SK-N-SH (cell line): ENCODE measurements at regions not wholly inside any gene's neighbourhood (a gene's known extent, or its start where the extent isn't known, plus 50 kb on each side); places are given as distances from the start of the nearest gene placed in this dataset.
"Not testable (repeated sequence)": the region's sequence is repeated elsewhere in the genome, so short reads cannot be mapped to it uniquely, and the experiment has no call there.

Experiments used
- CTCF ChIA-PET: fragments of 300-600, 350-600 bp; formaldehyde crosslinking; extraction: SDS; loops from one replicate; lab custom pipeline; 2021; lab: Yijun Ruan, JAX
- POLR2A ChIA-PET: fragments of 350-600 bp; sonication (Branson Sonifier 250); formaldehyde crosslinking; extraction: SDS; loops from one replicate; lab custom pipeline; 2020; ENCODE audit warnings: antibody characterized with exemption, inconsistent platforms; lab: Yijun Ruan, JAX
- DNase-seq: peaks from one replicate; pipeline ENCODE4 v3.0.0; 2012
- H2AFZ ChIP-seq: fragments of 200-600 bp; sonication (generic); 2 replicates; pipeline ENCODE4 v1.8.1; 2016; ENCODE audit warnings: antibody characterized with exemption, mild to moderate bottlenecking, low read depth
- H3F3A ChIP-seq: fragments of 200-600 bp; sonication (generic); replicated peaks from 2 replicates; pipeline ENCODE3; 2016; ENCODE audit warnings: antibody characterized with exemption, mild to moderate bottlenecking; ENCODE audit not compliant: insufficient read depth
- H3K27ac ChIP-seq, 2 experiments: fragments of 200-500 bp in 1 of 2; fragments of 200-600 bp in 1 of 2; sonication (Bioruptor generic) in 1 of 2; sonication (generic), shearing (Covaris generic) in 1 of 2; 2 replicates each; pipeline versions ENCODE4 v1.5.1 to v1.6.1; 2014 to 2016; ENCODE audit warnings: low read depth in 2 of 2, inconsistent platforms in 1 of 2, low read length in 1 of 2, mild to moderate bottlenecking in 1 of 2, mixed read lengths in 1 of 2
- H3K27me3 ChIP-seq: fragments of 200-600 bp; sonication (generic), shearing (Covaris generic); 2 replicates; pipeline ENCODE4 v1.6.1; 2016; ENCODE audit warnings: mixed run types; ENCODE audit not compliant: insufficient read depth
- H3K36me3 ChIP-seq, 2 experiments: fragments of 200-500 bp in 1 of 2; fragments of 200-600 bp in 1 of 2; sonication (Bioruptor generic) in 1 of 2; sonication (generic) in 1 of 2; replicated peaks in 1 of 2; 2 replicates each; pipeline versions ENCODE3 to v1.5.1; 2014 to 2016; ENCODE audit warnings: low read length in 1 of 2, mild to moderate bottlenecking in 1 of 2; ENCODE audit not compliant: insufficient read depth in 2 of 2, control insufficient read depth in 1 of 2
- H3K4me1 ChIP-seq, 2 experiments: fragments of 200-500 bp in 1 of 2; fragments of 200-600 bp in 1 of 2; sonication (Bioruptor generic) in 1 of 2; sonication (generic), shearing (Covaris generic) in 1 of 2; 2 replicates each; pipeline versions ENCODE4 v1.5.1 to v1.6.1; 2014 to 2016; ENCODE audit warnings: low read depth in 1 of 2, low read length in 1 of 2, mixed run types in 1 of 2; ENCODE audit not compliant: insufficient read depth in 2 of 2, control insufficient read depth in 1 of 2
- H3K4me2 ChIP-seq: fragments of 200-600 bp; sonication (generic), shearing (Covaris generic); 2 replicates; pipeline ENCODE4 v1.6.1; 2017; ENCODE audit warnings: mixed run types
- H3K4me3 ChIP-seq, 2 experiments: fragments of 200-500 bp in 1 of 2; fragments of 200-600 bp in 1 of 2; sonication (Bioruptor generic) in 1 of 2; sonication (generic), shearing (Covaris generic) in 1 of 2; 2 replicates each; pipeline versions ENCODE4 v1.5.1 to v1.8.1; 2014 to 2016; ENCODE audit warnings: low read depth in 2 of 2, inconsistent platforms in 1 of 2, low read length in 1 of 2, mild to moderate bottlenecking in 1 of 2, mixed read lengths in 1 of 2, moderate library complexity in 1 of 2
- H3K79me2 ChIP-seq: fragments of 200-600 bp; sonication (generic); 2 replicates; pipeline ENCODE4 v1.8.1; 2017; ENCODE audit warnings: mild to moderate bottlenecking; ENCODE audit not compliant: insufficient read depth
- H3K9ac ChIP-seq: fragments of 200-600 bp; sonication (generic); 2 replicates; pipeline ENCODE4 v1.6.1; 2017; ENCODE audit warnings: mixed run types
- H3K9me2 ChIP-seq: fragments of 200-600 bp; sonication (generic); 2 replicates; pipeline ENCODE4 v1.6.1; 2017; ENCODE audit warnings: mixed run types
- H3K9me3 ChIP-seq: fragments of 200-600 bp; sonication (generic); 2 replicates; pipeline ENCODE4 v1.6.1; 2017; ENCODE audit warnings: mixed run types, mild to moderate bottlenecking, moderate library complexity
- H4K20me1 ChIP-seq: fragments of 200-600 bp; sonication (generic); 2 replicates; pipeline ENCODE4 v1.6.1; 2017; ENCODE audit warnings: mild to moderate bottlenecking, mixed run types; ENCODE audit not compliant: insufficient read depth
- CHD2 ChIP-seq: fragments of 150-350 bp; IDR thresholded peaks from 2 replicates; pipeline ENCODE4 v1.6.1; 2018; ENCODE audit warnings: low read length; ENCODE audit not compliant: partially characterized antibody
- ELF1 ChIP-seq: IDR thresholded peaks from 2 replicates; pipeline ENCODE4 v1.4.0; 2012
- GATA2 ChIP-seq: sonication (generic); formaldehyde crosslinking; IDR thresholded peaks from 2 replicates; pipeline ENCODE4 v1.5.0; 2020; ENCODE audit warnings: mild to moderate bottlenecking, missing genetic modification reagents
- MEF2A ChIP-seq: IDR thresholded peaks from 2 replicates; pipeline ENCODE4 v1.4.0; 2012; ENCODE audit warnings: low read depth, borderline replicate concordance
- MXI1 ChIP-seq: IDR thresholded peaks from 2 replicates; pipeline ENCODE4 v1.6.1; 2012; ENCODE audit warnings: mild to moderate bottlenecking, low read depth, low read length, improper control_type of control experiment
- NRF1 ChIP-seq: IDR thresholded peaks from 2 replicates; pipeline ENCODE4 v1.6.1; 2012; ENCODE audit warnings: low read depth, mild to moderate bottlenecking, low read length
- PBX3 ChIP-seq: IDR thresholded peaks from 2 replicates; pipeline ENCODE4; 2012
- POLR2AphosphoS5 ChIP-seq: IDR thresholded peaks from 2 replicates; pipeline ENCODE4 v1.6.1; 2012; ENCODE audit warnings: low read depth, low read length
- RCOR1 ChIP-seq: fragments of 150-350 bp; IDR thresholded peaks from 2 replicates; pipeline ENCODE4 v1.6.1; 2017; ENCODE audit warnings: antibody characterized with exemption, low read length
- RFX5 ChIP-seq: IDR thresholded peaks from 2 replicates; pipeline ENCODE4 v1.6.1; 2012; ENCODE audit warnings: mild to moderate bottlenecking, improper control_type of control experiment, low read length
- SIN3A ChIP-seq: IDR thresholded peaks from 2 replicates; pipeline ENCODE4 v1.6.1; 2012; ENCODE audit warnings: low read depth, mild to moderate bottlenecking, low read length, moderate library complexity, borderline replicate concordance
- TCF12 ChIP-seq: IDR thresholded peaks from 2 replicates; pipeline ENCODE4 v1.4.0; 2012
- TEAD4 ChIP-seq: IDR thresholded peaks from 2 replicates; pipeline ENCODE4 v1.4.0; 2012; ENCODE audit warnings: mild to moderate bottlenecking, borderline replicate concordance; ENCODE audit not compliant: insufficient read depth
- USF2 ChIP-seq: fragments of 150-350 bp; IDR thresholded peaks from 2 replicates; pipeline ENCODE4 v1.6.1; 2017; ENCODE audit warnings: antibody characterized with exemption, low read length, low read depth, borderline replicate concordance
- YY1 ChIP-seq: IDR thresholded peaks from 2 replicates; pipeline ENCODE4 v1.4.0; 2012; ENCODE audit warnings: low read depth, mild to moderate bottlenecking
- WGBS: methylation state at CpG from one replicate; pipeline ENCODE4 v1.1.6; 2017; ENCODE audit warnings: low lambda C conversion rate; 5-methylcytosine and 5-hydroxymethylcytosine counted together
- TF ChIP-seq, protein P1 (sequence below): fragments of 150-350 bp; IDR thresholded peaks from 2 replicates; pipeline ENCODE4 v1.6.1; 2016; ENCODE audit warnings: mild to moderate bottlenecking, low read depth, low read length

DNA sequence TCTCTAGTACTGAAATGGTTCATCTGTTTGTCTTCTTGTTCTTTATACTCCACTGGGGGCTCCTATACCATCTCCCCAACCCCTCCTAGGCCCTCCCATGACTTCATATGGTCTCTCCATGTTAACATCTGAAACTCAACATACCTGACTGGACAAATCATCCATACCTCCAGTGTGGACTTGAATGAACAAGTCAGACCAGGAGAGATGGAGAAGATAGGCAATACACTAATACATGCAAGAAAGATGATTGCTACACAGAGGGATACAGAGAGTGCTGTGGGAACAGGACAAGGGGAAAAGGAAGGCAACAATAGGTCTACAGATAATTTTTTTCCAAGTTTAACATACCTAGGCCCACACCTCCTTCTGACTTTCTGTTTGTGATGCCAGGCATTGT lies 175.1 kb downstream of the FHIP1A start (continued):
- TF ChIP-seq YY1: no peak

DNA sequence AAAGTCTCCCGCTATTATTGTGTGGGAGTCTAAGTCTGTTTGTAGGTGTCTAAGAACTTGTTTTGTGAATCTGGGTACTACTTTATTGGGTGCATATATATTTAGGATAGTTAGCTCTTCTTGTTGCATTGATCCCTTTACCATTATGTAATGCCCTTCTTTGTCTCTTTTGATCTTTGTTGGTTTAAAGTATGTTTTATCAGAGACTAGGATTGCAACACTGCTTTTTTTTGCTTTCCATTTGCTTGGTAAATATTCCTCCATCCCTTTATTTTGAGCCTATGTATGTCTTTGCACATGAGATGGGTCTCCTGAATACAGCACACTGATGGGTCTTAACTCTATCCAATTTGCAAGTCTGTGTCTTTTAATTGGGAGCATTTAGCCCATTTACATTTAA lies 165.2 kb downstream of the GATB start:
- H3K9me3 ChIP-seq, H2AFZ ChIP-seq, H3K36me3 ChIP-seq, H3F3A ChIP-seq, H4K20me1 ChIP-seq, H3K4me2 ChIP-seq, H3K4me1 ChIP-seq, H3K27ac ChIP-seq, H3K9me2 ChIP-seq, H3K79me2 ChIP-seq, DNase-seq, POLR2A ChIA-PET, H3K27me3 ChIP-seq, H3K9ac ChIP-seq, H3K4me3 ChIP-seq: not testable (repeated sequence)
- 92% methylated on average over 1 of the region's 1 CpG for WGBS
- CTCF ChIA-PET: interaction anchor here (1.0 kb wide), 1 partner anchor 9 kb away, joined by 5 read pairs; no protein-coding TSS in a partner anchor

DNA sequence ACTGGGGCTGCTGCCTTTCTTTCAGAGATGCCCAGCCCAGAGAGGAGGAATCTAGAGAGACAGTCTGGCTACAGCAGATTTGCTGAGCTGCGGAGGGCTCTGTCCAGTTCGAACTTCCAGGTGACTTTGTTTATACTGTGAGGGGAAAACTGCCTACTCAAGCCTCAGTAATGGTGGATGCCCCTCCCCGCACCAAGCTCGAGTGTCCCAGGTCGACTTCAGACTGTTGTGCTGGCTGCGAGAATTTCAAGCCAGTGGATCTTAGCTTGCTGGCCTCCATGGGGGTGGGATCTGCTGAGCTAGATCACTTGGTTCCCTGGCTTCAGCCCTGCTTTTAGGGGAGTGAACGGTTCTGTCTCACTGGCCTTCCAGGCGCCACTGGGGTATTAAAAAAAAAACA lies 163.1 kb downstream of the GATB start:
- H3F3A ChIP-seq, CTCF ChIA-PET, H3K4me2 ChIP-seq, H3K79me2 ChIP-seq, H3K27me3 ChIP-seq, H2AFZ ChIP-seq, H3K4me3 ChIP-seq, H4K20me1 ChIP-seq, H3K36me3 ChIP-seq, H3K9me3 ChIP-seq, H3K9me2 ChIP-seq, H3K9ac ChIP-seq, H3K4me1 ChIP-seq, DNase-seq, H3K27ac ChIP-seq, POLR2A ChIA-PET: not testable (repeated sequence)
- WGBS: 87% methylated on average over 6 of the region's 8 CpGs

GRCh38 chr4:151599863-151600262 lies 160.9 kb downstream of the GATB start:
- Histone ChIP-seq H3K79me2 (no peaks in the 10 kb centered on the region), H3K27ac (peak overlapping the region in 1 of 2 experiments; percentile 37; a peak in 1 of 4 replicates), H3K9ac (no peak overlapping the region), H3K4me2 (no peak overlapping the region), H2AFZ (no peak overlapping the region), H3K4me3 (no peak overlapping the region), H3K9me3 (no peaks in the 10 kb centered on the region), H3K27me3 (no peaks in the 10 kb centered on the region), H4K20me1 (no peaks in the 10 kb centered on the region), H3F3A (no peaks in the 10 kb centered on the region), H3K36me3 (no peaks in the 10 kb centered on the region), H3K9me2 (no peaks in the 10 kb centered on the region), H3K4me1 (peaks cover 0 to 10% of the 10 kb centered on the region in 2 experiments; a peak in 1 of 4 replicates)
- WGBS: 97% methylated on average over 2 of the region's 2 CpGs
- no peak for DNase-seq
- TF ChIP-seq NRF1 (no peak), ELF1 (no peak), MEF2A (no peak), TEAD4 (no peak), RFX5 (no peak), USF2 (no peak), SIN3A (no peak), RCOR1 (no peak), GATA2 (CRISPR knock-in tag) (no peak), TCF12 (no peak), PBX3 (no peak), POLR2AphosphoS5 (no peak), MXI1 (no peak), CHD2 (no peak)
- TF ChIP-seq, protein P1, sequence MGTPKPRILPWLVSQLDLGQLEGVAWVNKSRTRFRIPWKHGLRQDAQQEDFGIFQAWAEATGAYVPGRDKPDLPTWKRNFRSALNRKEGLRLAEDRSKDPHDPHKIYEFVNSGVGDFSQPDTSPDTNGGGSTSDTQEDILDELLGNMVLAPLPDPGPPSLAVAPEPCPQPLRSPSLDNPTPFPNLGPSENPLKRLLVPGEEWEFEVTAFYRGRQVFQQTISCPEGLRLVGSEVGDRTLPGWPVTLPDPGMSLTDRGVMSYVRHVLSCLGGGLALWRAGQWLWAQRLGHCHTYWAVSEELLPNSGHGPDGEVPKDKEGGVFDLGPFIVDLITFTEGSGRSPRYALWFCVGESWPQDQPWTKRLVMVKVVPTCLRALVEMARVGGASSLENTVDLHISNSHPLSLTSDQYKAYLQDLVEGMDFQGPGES: no peak
- CTCF ChIA-PET: interaction anchor here (1.2 kb wide), 2 partner anchors 10 to 22 kb away, joined by 3 read pairs; no protein-coding TSS in a partner anchor
- POLR2A ChIA-PET: no interaction called here
